Type B pancreatic cell (in vitro differentiated cells): ENCODE measurements at regions not wholly inside any gene's neighbourhood (a gene's known extent, or its start where the extent isn't known, plus 50 kb on each side); places are given as distances from the start of the nearest gene placed in this dataset.

ENCODE experiments used
- DNase-seq: peaks from one replicate; pipeline ENCODE4 v3.0.0; 2021; ENCODE audit warnings: mixed read lengths; ENCODE audit not compliant: unreplicated experiment; ENCODE audit errors: extremely low spot score
- H3K27ac Mint-ChIP-seq: 2 replicates; pipeline ENCODE4 v1.8.0; 2021; ENCODE audit warnings: mild to moderate bottlenecking, mixed read lengths
- H3K27me3 Mint-ChIP-seq: 2 replicates; pipeline ENCODE4 v1.8.0; 2021; ENCODE audit warnings: mixed read lengths
- H3K36me3 Mint-ChIP-seq: 2 replicates; pipeline ENCODE4 v1.8.0; 2021; ENCODE audit warnings: mixed read lengths
- H3K4me1 Mint-ChIP-seq: one replicate; pipeline ENCODE4 v1.8.0; 2021; ENCODE audit warnings: mixed read lengths; ENCODE audit not compliant: unreplicated experiment
- H3K4me3 Mint-ChIP-seq: 2 replicates; pipeline ENCODE4 v1.8.0; 2021; ENCODE audit warnings: mild to moderate bottlenecking, mixed read lengths
- H3K9me3 Mint-ChIP-seq: 2 replicates; pipeline ENCODE4 v1.8.0; 2021; ENCODE audit warnings: mixed read lengths
- CTCF ChIP-seq: fragments of 200-600 bp; sonication (generic); conservative IDR thresholded peaks from 2 replicates; pipeline ENCODE4 v1.5.0; 2021; ENCODE audit warnings: antibody characterized with exemption, mild to moderate bottlenecking

GRCh38 chr5:133781436-133782225, 169.3 kb upstream of the FSTL4 start:
- DNase-seq, result no peak
- Mint-ChIP-seq H3K4me1 (no peaks in the 10 kb centered on the region), H3K36me3 (no peaks in the 10 kb centered on the region), H3K4me3 (no peak overlapping the region), H3K27ac (no peak overlapping the region), H3K9me3 (no peaks in the 10 kb centered on the region), H3K27me3 (peaks cover 10% of the 10 kb centered on the region)
- no peak for TF ChIP-seq CTCF

GRCh38 chr5:133780619-133781280, 168.4 kb upstream of the FSTL4 start:
- no peaks in the 10 kb centered on the region for H3K9me3 Mint-ChIP-seq
- H3K27me3 Mint-ChIP-seq, result peaks cover 14% of the 10 kb centered on the region
- H3K36me3 Mint-ChIP-seq, result no peaks in the 10 kb centered on the region
- H3K4me1 Mint-ChIP-seq, result no peaks in the 10 kb centered on the region
- H3K4me3 Mint-ChIP-seq, result no peak overlapping the region
- TF ChIP-seq CTCF, result no peak
- H3K27ac Mint-ChIP-seq, result no peak overlapping the region
- peak; percentile 25 for DNase-seq

- peak; percentile 40 for DNase-seq
- TF ChIP-seq CTCF, result no peak
- no peaks in the 10 kb centered on the region for H3K9me3 Mint-ChIP-seq
- H3K4me3 Mint-ChIP-seq, result no peak overlapping the region
- H3K36me3 Mint-ChIP-seq, result no peaks in the 10 kb centered on the region
- H3K4me1 Mint-ChIP-seq, result no peaks in the 10 kb centered on the region
- H3K27ac Mint-ChIP-seq, result no peak overlapping the region
- peaks cover 14% of the 10 kb centered on the region for H3K27me3 Mint-ChIP-seq
Measured at GRCh38 chr5:133779828-133780475, 167.6 kb upstream of the FSTL4 start.

GRCh38 chr5:133778636-133779035, 166.3 kb upstream of the FSTL4 start:
- peak; percentile 58 for DNase-seq
- peaks cover 15% of the 10 kb centered on the region for H3K27me3 Mint-ChIP-seq
- no peaks in the 10 kb centered on the region for H3K36me3 Mint-ChIP-seq
- H3K9me3 Mint-ChIP-seq, result peaks cover 1% of the 10 kb centered on the region
- H3K4me3 Mint-ChIP-seq, result no peak overlapping the region
- H3K4me1 Mint-ChIP-seq, result no peaks in the 10 kb centered on the region
- no peak overlapping the region for H3K27ac Mint-ChIP-seq
- TF ChIP-seq CTCF, result no peak

GRCh38 chr5:133777951-133778350, 165.6 kb upstream of the FSTL4 start:
- DNase-seq, result peak; percentile 44
- no peaks in the 10 kb centered on the region for H3K4me1 Mint-ChIP-seq

More at GRCh38 chr5:133777951-133778350, 165.6 kb upstream of the FSTL4 start:
- no peaks in the 10 kb centered on the region for H3K36me3 Mint-ChIP-seq
- no peak for TF ChIP-seq CTCF
- H3K9me3 Mint-ChIP-seq, result peaks cover 6% of the 10 kb centered on the region
- peaks cover 18% of the 10 kb centered on the region for H3K27me3 Mint-ChIP-seq
- no peak overlapping the region for H3K4me3 Mint-ChIP-seq
- H3K27ac Mint-ChIP-seq, result no peak overlapping the region
